HG03196 (cell line): ENCODE measurements at regions not wholly inside any gene's neighbourhood (a gene's known extent, or its start where the extent isn't known, plus 50 kb on each side); places are given as distances from the start of the nearest gene placed in this dataset.

ENCODE experiments used
- ATAC-seq: cut with Tn5 transposase; IDR thresholded peaks from one replicate; pipeline ENCODE4 v1.9.1; 2021; ENCODE audit not compliant: unreplicated experiment

DNA sequence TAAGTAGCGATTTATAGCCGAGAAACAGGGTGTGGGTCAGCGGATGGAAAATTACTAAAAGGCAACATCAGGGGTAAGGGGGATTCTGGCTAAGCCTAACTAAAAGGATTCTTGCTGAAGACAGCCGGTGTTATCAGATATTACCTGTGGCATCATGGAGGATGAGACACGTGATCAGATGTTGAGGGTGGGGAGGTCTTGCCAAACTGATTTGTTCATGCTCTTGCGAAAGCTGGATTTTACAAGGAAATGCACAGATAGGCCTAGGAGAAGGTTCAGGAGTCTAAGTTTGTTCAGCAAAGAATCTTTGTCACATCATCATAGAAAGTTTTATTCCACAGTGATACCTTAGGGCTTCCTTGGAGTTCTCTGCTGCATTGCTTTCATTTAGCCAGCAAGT is 396.8 kb upstream of the TBL1XR1 start:
- no peak for ATAC-seq

- no peak for ATAC-seq
Observed at GRCh38 chr3:177595530-177596188, 398.4 kb upstream of the TBL1XR1 start.

- ATAC-seq = no peak
Observed at GRCh38 chr3:177596248-177596815, 399.1 kb upstream of the TBL1XR1 start.

DNA sequence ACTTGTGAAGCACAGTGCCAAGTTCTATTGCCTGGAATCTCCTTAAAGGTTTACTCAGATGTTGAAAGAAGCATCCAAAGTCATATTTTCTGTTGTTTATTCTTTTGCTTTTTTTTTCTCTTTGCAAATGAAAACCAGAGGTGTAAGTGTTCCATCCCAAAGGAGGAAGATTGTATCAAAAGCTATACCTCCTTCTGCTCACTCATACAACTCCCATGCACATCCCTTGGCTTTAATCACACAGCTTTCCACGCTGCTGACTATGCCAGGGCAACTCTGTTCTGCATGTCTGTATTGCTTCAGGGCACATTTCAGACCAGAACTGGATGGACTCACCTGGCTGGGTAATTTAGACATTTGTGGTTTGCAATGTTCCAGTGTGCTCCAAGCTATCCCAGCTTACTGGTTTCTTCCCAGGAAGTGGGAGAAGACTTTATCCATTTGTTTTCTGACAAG is 399.6 kb upstream of the TBL1XR1 start:
- ATAC-seq = no peak

- ATAC-seq = peak; percentile 89
Observed at GRCh38 chr3:177597311-177598096, 400.2 kb upstream of the TBL1XR1 start.

- no peak for ATAC-seq
Observed at GRCh38 chr3:177598097-177598833, 401.0 kb upstream of the TBL1XR1 start.

- no peak for ATAC-seq
Observed at GRCh38 chr3:177599326-177599725, 402.0 kb upstream of the TBL1XR1 start.

DNA sequence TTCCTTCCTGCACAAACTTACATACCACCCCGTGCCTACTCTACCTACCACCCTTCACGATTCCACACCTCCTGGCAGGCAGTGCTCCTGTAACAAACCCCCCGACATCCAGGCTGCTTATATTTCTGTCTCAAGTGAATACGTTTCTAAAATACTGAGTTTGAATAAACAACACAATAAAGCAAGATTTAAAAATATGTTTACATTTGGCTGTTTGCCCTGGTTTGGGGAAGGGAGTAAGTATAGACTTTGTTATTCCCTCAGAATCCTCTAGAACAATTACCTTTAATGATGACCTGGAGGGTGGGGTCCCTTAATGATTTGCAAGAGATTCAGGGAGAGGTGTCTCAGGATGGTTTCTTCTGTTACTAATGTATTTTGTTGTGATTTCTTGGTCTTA is 402.6 kb upstream of the TBL1XR1 start:
- ATAC-seq = no peak

- no peak for ATAC-seq
Observed at GRCh38 chr3:177600411-177600810, 403.1 kb upstream of the TBL1XR1 start.

DNA sequence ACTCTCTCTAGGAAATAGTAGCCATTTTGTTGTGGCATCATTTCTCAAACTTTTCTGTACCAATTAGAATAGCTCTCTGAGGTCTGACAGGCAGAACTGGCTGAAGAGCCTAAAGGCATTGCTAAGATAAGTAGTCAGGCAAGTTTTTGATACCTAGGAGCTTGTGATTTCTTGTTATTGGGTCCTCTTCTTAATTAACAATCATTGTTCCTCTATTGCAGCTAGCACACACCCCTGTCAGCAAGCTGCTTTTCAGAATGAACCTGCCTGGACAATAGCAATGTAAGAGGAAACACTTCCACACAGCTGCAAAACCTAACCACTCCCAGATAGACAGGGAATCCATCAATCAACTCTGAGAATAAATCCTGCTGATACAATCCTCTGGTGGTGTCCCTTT is 403.9 kb upstream of the TBL1XR1 start:
- ATAC-seq = no peak

DNA sequence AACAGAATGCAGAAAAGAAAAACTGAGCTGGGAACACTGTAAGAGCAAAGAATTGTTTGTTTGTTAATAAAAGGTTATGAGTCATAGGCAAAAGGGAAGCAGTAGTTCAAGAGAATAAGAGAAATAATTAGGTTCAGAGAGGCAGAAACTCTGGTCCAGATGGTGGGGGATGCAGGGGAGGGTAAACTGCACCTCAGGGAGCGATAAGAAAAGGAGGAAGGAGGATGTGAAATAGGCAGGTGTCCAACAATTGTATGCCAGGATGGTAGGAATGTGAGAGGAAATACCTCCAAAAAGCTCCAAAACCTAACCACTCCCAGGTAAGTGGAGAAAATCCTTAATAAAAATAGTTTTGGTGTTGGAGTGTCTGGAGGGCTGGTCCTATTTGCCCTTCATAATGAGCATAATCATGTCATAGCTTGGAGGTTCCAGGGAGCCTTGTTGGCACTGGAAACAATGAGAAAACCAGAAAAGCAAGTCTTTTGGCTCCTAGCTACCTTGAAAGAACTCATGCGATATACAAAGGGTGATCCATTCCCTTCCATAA is 405.4 kb upstream of the TBL1XR1 start:
- ATAC-seq = no peak

- no peak for ATAC-seq
Observed at GRCh38 chr3:177603148-177603603, 405.9 kb upstream of the TBL1XR1 start.

- no peak for ATAC-seq
Observed at GRCh38 chr3:177604181-177604580, 406.9 kb upstream of the TBL1XR1 start.

DNA sequence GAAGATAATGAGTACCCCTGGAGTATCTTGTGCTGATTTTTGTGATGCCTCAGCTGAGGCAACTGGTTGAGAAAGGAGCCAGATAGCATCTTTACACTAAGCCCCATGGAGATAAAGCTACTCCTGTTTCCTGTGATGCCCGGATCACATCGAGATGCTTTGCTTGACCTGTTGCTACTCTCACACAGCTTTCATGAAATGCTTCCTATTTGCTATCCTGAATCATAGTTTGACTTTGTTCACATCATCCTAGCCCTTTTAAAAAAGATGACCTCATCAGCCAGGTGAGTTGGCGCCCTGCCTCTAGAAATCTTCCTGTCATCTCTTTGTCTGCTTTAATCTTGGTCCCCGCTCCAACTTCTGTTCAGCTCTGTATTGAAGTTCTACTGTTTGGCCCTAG is 409.6 kb upstream of the TBL1XR1 start:
- ATAC-seq = no peak

DNA sequence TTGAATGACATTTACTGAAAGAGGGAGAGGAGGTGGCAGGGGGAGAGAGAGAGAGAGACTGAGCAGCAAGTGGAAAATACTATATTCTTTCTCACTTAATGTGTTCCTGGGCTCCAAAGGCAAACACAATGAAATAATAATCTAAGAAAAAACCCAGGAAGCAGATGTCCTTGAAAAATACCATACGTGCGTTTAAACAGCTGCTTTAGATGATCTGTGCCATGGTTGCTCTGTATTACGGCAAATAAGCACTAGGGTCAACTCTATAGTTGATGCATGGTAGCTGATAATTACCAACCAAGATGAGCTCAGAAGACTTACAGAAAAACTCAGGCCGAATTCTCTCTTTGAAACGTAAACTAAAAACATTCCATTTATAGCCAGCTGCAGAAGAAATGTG is 410.3 kb upstream of the TBL1XR1 start:
- ATAC-seq = no peak

- ATAC-seq = no peak
Observed at GRCh38 chr3:177608443-177608842, 411.2 kb upstream of the TBL1XR1 start.

DNA sequence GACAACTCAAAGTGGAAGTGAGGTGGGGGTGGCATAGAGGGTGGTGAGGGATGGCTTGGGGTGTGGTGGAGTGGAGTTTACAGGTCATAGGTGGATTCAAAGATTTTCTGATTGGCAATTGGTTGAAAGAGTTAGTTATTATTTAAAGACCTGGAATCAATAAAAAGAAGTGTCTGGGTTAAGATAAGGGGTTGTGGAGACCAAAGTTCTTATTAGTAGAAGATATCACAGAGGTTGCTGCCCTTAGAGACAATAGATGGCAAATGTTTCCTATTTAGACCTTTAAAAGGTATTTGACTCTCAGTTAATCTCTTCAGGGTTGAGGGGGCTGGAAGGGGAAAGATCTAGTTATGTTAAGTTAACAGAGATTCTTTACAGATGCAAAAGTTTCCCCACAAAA is 412.3 kb upstream of the TBL1XR1 start:
- ATAC-seq = no peak

DNA sequence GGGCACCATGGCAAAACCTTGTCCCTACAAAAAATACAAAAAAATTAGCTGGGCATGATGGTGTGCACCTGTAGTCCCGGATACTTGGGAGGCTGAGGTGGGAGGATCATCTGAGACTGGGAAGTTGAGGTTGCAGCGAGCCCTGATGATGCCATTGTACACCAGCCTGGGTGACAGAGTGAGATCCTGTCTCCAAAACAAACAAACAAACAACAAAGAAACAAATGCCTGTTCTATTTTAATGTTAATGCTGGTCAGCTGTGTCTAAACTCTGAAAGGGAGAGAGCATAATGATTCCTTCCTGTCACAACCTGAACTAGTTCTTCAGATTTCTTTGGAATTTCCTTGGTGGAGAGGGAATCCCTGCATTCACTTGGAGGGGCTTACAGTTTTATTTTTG is 413.0 kb upstream of the TBL1XR1 start:
- no peak for ATAC-seq

GRCh38 chr3:177610686-177611633 is 413.7 kb upstream of the TBL1XR1 start:
- no peak for ATAC-seq

- no peak for ATAC-seq
Observed at GRCh38 chr3:177611752-177612334, 414.6 kb upstream of the TBL1XR1 start.
